SJCRH30 (cell line): ENCODE measurements at regions not wholly inside any gene's neighbourhood (a gene's known extent, or its start where the extent isn't known, plus 50 kb on each side); places are given as distances from the start of the nearest gene placed in this dataset.

Source experiments
- DNase-seq, 2 experiments: peaks; one replicate each; pipeline ENCODE4 v3.0.0-alpha.2; 2015 to 2020
- H3K27ac ChIP-seq: fragments of 250-450 bp; sonication (Bioruptor Pico); 2 replicates; pipeline ENCODE4 v1.5.1; 2020; ENCODE audit warnings: mild to moderate bottlenecking, moderate library complexity
- H3K27me3 ChIP-seq: fragments of 250-450 bp; sonication (Bioruptor Pico); 2 replicates; pipeline ENCODE4 v1.5.1; 2020; ENCODE audit warnings: mild to moderate bottlenecking, moderate library complexity
- H3K36me3 ChIP-seq: fragments of 250-450 bp; sonication (Bioruptor Pico); 2 replicates; pipeline ENCODE4 v1.5.1; 2020; ENCODE audit warnings: mild to moderate bottlenecking, moderate library complexity
- H3K4me1 ChIP-seq: fragments of 250-450 bp; sonication (Bioruptor Pico); 2 replicates; pipeline ENCODE4 v1.5.1; 2020; ENCODE audit warnings: mild to moderate bottlenecking, moderate library complexity
- H3K4me3 ChIP-seq: fragments of 250-450 bp; sonication (Bioruptor Pico); 2 replicates; pipeline ENCODE4 v1.5.1; 2020; ENCODE audit warnings: mild to moderate bottlenecking, moderate library complexity
- H3K9me3 ChIP-seq: fragments of 250-450 bp; sonication (Bioruptor Pico); replicated peaks from 2 replicates; pipeline ENCODE4 v1.5.1; 2020; ENCODE audit warnings: mild to moderate bottlenecking, moderate library complexity

- H3K4me3 ChIP-seq = no peak overlapping the region
- no peaks in the 10 kb centered on the region for H3K4me1 ChIP-seq
- no peak overlapping the region for H3K27ac ChIP-seq
- no peaks in the 10 kb centered on the region for H3K27me3 ChIP-seq
- H3K9me3 ChIP-seq = no peaks in the 10 kb centered on the region
- H3K36me3 ChIP-seq = no peaks in the 10 kb centered on the region
- DNase-seq = no peak
These were observed 1301.5 kb upstream of the SORCS1 start for GRCh38 chr10:108465871-108466641.

- H3K27ac ChIP-seq = no peak overlapping the region
- no peaks in the 10 kb centered on the region for H3K27me3 ChIP-seq
- H3K9me3 ChIP-seq = no peaks in the 10 kb centered on the region
- DNase-seq = no peak
- H3K4me1 ChIP-seq = no peaks in the 10 kb centered on the region
- no peaks in the 10 kb centered on the region for H3K36me3 ChIP-seq
- no peak overlapping the region for H3K4me3 ChIP-seq
These were observed 1297.5 kb upstream of the SORCS1 start for GRCh38 chr10:108462005-108462404.

- no peak overlapping the region for H3K27ac ChIP-seq
- H3K9me3 ChIP-seq = no peaks in the 10 kb centered on the region
- DNase-seq = no peak
- H3K27me3 ChIP-seq = no peaks in the 10 kb centered on the region
- H3K36me3 ChIP-seq = no peaks in the 10 kb centered on the region
- no peak overlapping the region for H3K4me3 ChIP-seq
- H3K4me1 ChIP-seq = no peaks in the 10 kb centered on the region
These were observed 1290.3 kb upstream of the SORCS1 start for GRCh38 chr10:108454793-108455192.

GRCh38 chr10:108454224-108454623, 1289.7 kb upstream of the SORCS1 start:
- Histone ChIP-seq H3K27ac (no peak overlapping the region), H3K36me3 (no peaks in the 10 kb centered on the region), H3K4me3 (no peak overlapping the region), H3K27me3 (no peaks in the 10 kb centered on the region), H3K4me1 (no peaks in the 10 kb centered on the region), H3K9me3 (no peaks in the 10 kb centered on the region)
- no peak for DNase-seq

GRCh38 chr10:108453166-108453565, 1288.7 kb upstream of the SORCS1 start:
- Histone ChIP-seq H3K27me3 (no peaks in the 10 kb centered on the region), H3K4me3 (no peak overlapping the region), H3K36me3 (no peaks in the 10 kb centered on the region), H3K4me1 (no peaks in the 10 kb centered on the region), H3K9me3 (no peaks in the 10 kb centered on the region), H3K27ac (no peak overlapping the region)
- no peak for DNase-seq

- DNase-seq = no peak
- no peaks in the 10 kb centered on the region for H3K36me3 ChIP-seq
- no peak overlapping the region for H3K4me3 ChIP-seq
- H3K9me3 ChIP-seq = no peaks in the 10 kb centered on the region
- H3K27ac ChIP-seq = no peak overlapping the region
- no peaks in the 10 kb centered on the region for H3K4me1 ChIP-seq
- H3K27me3 ChIP-seq = no peaks in the 10 kb centered on the region
These were observed 1288.0 kb upstream of the SORCS1 start for GRCh38 chr10:108452533-108452932.

- no peak overlapping the region for H3K27ac ChIP-seq
- H3K4me3 ChIP-seq = no peak overlapping the region
- no peaks in the 10 kb centered on the region for H3K4me1 ChIP-seq
- no peaks in the 10 kb centered on the region for H3K27me3 ChIP-seq
- H3K9me3 ChIP-seq = no peaks in the 10 kb centered on the region
- H3K36me3 ChIP-seq = no peaks in the 10 kb centered on the region
- no peak for DNase-seq
These were observed 1285.8 kb upstream of the SORCS1 start for GRCh38 chr10:108450280-108450679.

- Histone ChIP-seq H3K4me3 (no peak overlapping the region), H3K4me1 (no peaks in the 10 kb centered on the region), H3K27ac (no peak overlapping the region), H3K27me3 (no peaks in the 10 kb centered on the region), H3K9me3 (no peaks in the 10 kb centered on the region), H3K36me3 (no peaks in the 10 kb centered on the region)
- no peak for DNase-seq
These were observed 1281.2 kb upstream of the SORCS1 start for GRCh38 chr10:108445746-108446145.

GRCh38 chr10:108443636-108444035, 1279.1 kb upstream of the SORCS1 start:
- Histone ChIP-seq H3K27ac (no peak overlapping the region), H3K9me3 (no peaks in the 10 kb centered on the region), H3K4me3 (no peak overlapping the region), H3K4me1 (no peaks in the 10 kb centered on the region), H3K36me3 (no peaks in the 10 kb centered on the region), H3K27me3 (no peaks in the 10 kb centered on the region)
- DNase-seq = no peak

GRCh38 chr10:108439397-108439796, 1274.9 kb upstream of the SORCS1 start:
- DNase-seq = no peak
- Histone ChIP-seq H3K4me1 (no peaks in the 10 kb centered on the region), H3K27me3 (no peaks in the 10 kb centered on the region), H3K27ac (no peak overlapping the region), H3K9me3 (no peaks in the 10 kb centered on the region), H3K4me3 (no peak overlapping the region), H3K36me3 (no peaks in the 10 kb centered on the region)

GRCh38 chr10:108436096-108436495, 1271.6 kb upstream of the SORCS1 start:
- no peak for DNase-seq

GRCh38 chr10:108434559-108435252, 1270.2 kb upstream of the SORCS1 start:
- no peak for DNase-seq
- Histone ChIP-seq H3K27me3 (no peaks in the 10 kb centered on the region), H3K27ac (no peak overlapping the region), H3K9me3 (no peaks in the 10 kb centered on the region), H3K4me1 (no peaks in the 10 kb centered on the region), H3K36me3 (no peaks in the 10 kb centered on the region), H3K4me3 (no peak overlapping the region)

More at GRCh38 chr10:108436096-108436495, 1271.6 kb upstream of the SORCS1 start:
- Histone ChIP-seq H3K9me3 (no peaks in the 10 kb centered on the region), H3K4me1 (no peaks in the 10 kb centered on the region), H3K4me3 (no peak overlapping the region), H3K27me3 (no peaks in the 10 kb centered on the region), H3K36me3 (no peaks in the 10 kb centered on the region), H3K27ac (no peak overlapping the region)

- peak in 1 of 2 experiments; percentile 12 for DNase-seq
- no peaks in the 10 kb centered on the region for H3K36me3 ChIP-seq
- H3K27ac ChIP-seq = no peak overlapping the region
- H3K27me3 ChIP-seq = no peaks in the 10 kb centered on the region
- H3K9me3 ChIP-seq = no peaks in the 10 kb centered on the region
- H3K4me3 ChIP-seq = no peak overlapping the region
- H3K4me1 ChIP-seq = no peaks in the 10 kb centered on the region
These were observed 1262.6 kb upstream of the SORCS1 start for GRCh38 chr10:108427146-108427545.

- H3K36me3 ChIP-seq = no peaks in the 10 kb centered on the region
- no peaks in the 10 kb centered on the region for H3K9me3 ChIP-seq
- no peaks in the 10 kb centered on the region for H3K4me1 ChIP-seq
- H3K4me3 ChIP-seq = no peak overlapping the region
- DNase-seq = no peak
- H3K27ac ChIP-seq = no peak overlapping the region
- H3K27me3 ChIP-seq = no peaks in the 10 kb centered on the region
These were observed 1260.9 kb upstream of the SORCS1 start for GRCh38 chr10:108425283-108425964.

- no peaks in the 10 kb centered on the region for H3K9me3 ChIP-seq
- no peak overlapping the region for H3K27ac ChIP-seq
- no peaks in the 10 kb centered on the region for H3K4me1 ChIP-seq
- H3K36me3 ChIP-seq = no peaks in the 10 kb centered on the region
- no peak for DNase-seq
- H3K4me3 ChIP-seq = no peak overlapping the region
- H3K27me3 ChIP-seq = no peaks in the 10 kb centered on the region
These were observed 1260.2 kb upstream of the SORCS1 start for GRCh38 chr10:108424656-108425055.
